ENCODE measurements at regions not wholly inside any gene's neighbourhood (a gene's known extent, or its start where the extent isn't known, plus 50 kb on each side); places are given as distances from the start of the nearest gene placed in this dataset.
"Not testable (repeated sequence)": the region's sequence is repeated elsewhere in the genome, so short reads cannot be mapped to it uniquely, and the experiment has no call there.

GRCh38 chr10:32217216-32217615 lies 129.7 kb downstream of the EPC1 start:
- no peak overlapping the region for H3K27ac Mint-ChIP-seq
- H3K9me3 Mint-ChIP-seq = peaks cover 16% of the 10 kb centered on the region
- no peaks in the 10 kb centered on the region for H3K4me1 Mint-ChIP-seq (ENCODE audit: low read depth)
- H3K4me3 Mint-ChIP-seq = no peak overlapping the region
- H3K36me3 Mint-ChIP-seq (ENCODE audit: low read depth) = no peaks in the 10 kb centered on the region
- no peaks in the 10 kb centered on the region for H3K27me3 Mint-ChIP-seq (ENCODE audit: low read depth)

GRCh38 chr10:32213838-32214237 lies 133.1 kb downstream of the EPC1 start:
- H3K4me1 Mint-ChIP-seq (ENCODE audit: low read depth); H3K4me3 Mint-ChIP-seq; H3K27me3 Mint-ChIP-seq (ENCODE audit: low read depth); H3K27ac Mint-ChIP-seq; H3K36me3 Mint-ChIP-seq (ENCODE audit: low read depth); H3K9me3 Mint-ChIP-seq: not testable (repeated sequence)

- no peak overlapping the region for H3K4me3 Mint-ChIP-seq
- H3K27me3 Mint-ChIP-seq (ENCODE audit: low read depth) = peaks cover 3% of the 10 kb centered on the region
- peaks cover 1% of the 10 kb centered on the region for H3K4me1 Mint-ChIP-seq (ENCODE audit: low read depth)
- no peaks in the 10 kb centered on the region for H3K9me3 Mint-ChIP-seq
- H3K36me3 Mint-ChIP-seq (ENCODE audit: low read depth) = no peaks in the 10 kb centered on the region
- no peak overlapping the region for H3K27ac Mint-ChIP-seq
Observed at GRCh38 chr10:32211046-32211363, 136.0 kb downstream of the EPC1 start.

- H3K36me3 Mint-ChIP-seq (ENCODE audit: low read depth) = no peaks in the 10 kb centered on the region
- peaks cover 1% of the 10 kb centered on the region for H3K4me1 Mint-ChIP-seq (ENCODE audit: low read depth)
- no peak overlapping the region for H3K27ac Mint-ChIP-seq
- no peak overlapping the region for H3K4me3 Mint-ChIP-seq
- no peaks in the 10 kb centered on the region for H3K9me3 Mint-ChIP-seq
- peaks cover 3% of the 10 kb centered on the region for H3K27me3 Mint-ChIP-seq (ENCODE audit: low read depth)
Observed at GRCh38 chr10:32210306-32211045, 136.5 kb downstream of the EPC1 start.

- not testable (repeated sequence) for H3K27ac Mint-ChIP-seq; H3K27me3 Mint-ChIP-seq (ENCODE audit: low read depth); H3K9me3 Mint-ChIP-seq; H3K4me3 Mint-ChIP-seq; H3K36me3 Mint-ChIP-seq (ENCODE audit: low read depth); H3K4me1 Mint-ChIP-seq (ENCODE audit: low read depth)
Observed at GRCh38 chr10:32208005-32208404, 139.0 kb downstream of the EPC1 start.

- peaks cover 3% of the 10 kb centered on the region for H3K27me3 Mint-ChIP-seq (ENCODE audit: low read depth)
- H3K27ac Mint-ChIP-seq = no peak overlapping the region
- H3K4me3 Mint-ChIP-seq = no peak overlapping the region
- H3K36me3 Mint-ChIP-seq (ENCODE audit: low read depth) = no peaks in the 10 kb centered on the region
- H3K4me1 Mint-ChIP-seq (ENCODE audit: low read depth) = peaks cover 1% of the 10 kb centered on the region
- H3K9me3 Mint-ChIP-seq = no peaks in the 10 kb centered on the region
Observed at GRCh38 chr10:32207544-32207943, 139.4 kb downstream of the EPC1 start.

- peaks cover 1% of the 10 kb centered on the region for H3K4me1 Mint-ChIP-seq (ENCODE audit: low read depth)
Observed at GRCh38 chr10:32205670-32206069, 141.3 kb downstream of the EPC1 start.

GRCh38 chr10:32204606-32205005 lies 142.4 kb downstream of the EPC1 start:
- H3K4me1 Mint-ChIP-seq (ENCODE audit: low read depth) = no peaks in the 10 kb centered on the region
- no peaks in the 10 kb centered on the region for H3K9me3 Mint-ChIP-seq
- no peak overlapping the region for H3K4me3 Mint-ChIP-seq
- no peaks in the 10 kb centered on the region for H3K27me3 Mint-ChIP-seq (ENCODE audit: low read depth)
- H3K27ac Mint-ChIP-seq = no peak overlapping the region
- H3K36me3 Mint-ChIP-seq (ENCODE audit: low read depth) = no peaks in the 10 kb centered on the region

More at GRCh38 chr10:32205670-32206069, 141.3 kb downstream of the EPC1 start:
- H3K27me3 Mint-ChIP-seq (ENCODE audit: low read depth) = peaks cover 3% of the 10 kb centered on the region
- H3K27ac Mint-ChIP-seq = no peak overlapping the region
- no peak overlapping the region for H3K4me3 Mint-ChIP-seq
- no peaks in the 10 kb centered on the region for H3K9me3 Mint-ChIP-seq
- no peaks in the 10 kb centered on the region for H3K36me3 Mint-ChIP-seq (ENCODE audit: low read depth)

GRCh38 chr10:32199714-32200394 lies 143.6 kb upstream of the KIF5B start:
- Mint-ChIP-seq H3K27me3 (ENCODE audit: low read depth) (peaks cover 8% of the 10 kb centered on the region), H3K27ac (no peak overlapping the region), H3K4me1 (ENCODE audit: low read depth) (peaks cover 4% of the 10 kb centered on the region), H3K4me3 (no peak overlapping the region), H3K9me3 (no peaks in the 10 kb centered on the region), H3K36me3 (ENCODE audit: low read depth) (no peaks in the 10 kb centered on the region)

GRCh38 chr10:32197423-32197822 lies 141.2 kb upstream of the KIF5B start:
- Mint-ChIP-seq H3K9me3 (no peaks in the 10 kb centered on the region), H3K27me3 (ENCODE audit: low read depth) (peaks cover 8% of the 10 kb centered on the region), H3K36me3 (ENCODE audit: low read depth) (no peaks in the 10 kb centered on the region), H3K4me1 (ENCODE audit: low read depth) (peaks cover 4% of the 10 kb centered on the region), H3K4me3 (no peak overlapping the region), H3K27ac (no peak overlapping the region)

- H3K9me3 Mint-ChIP-seq = no peaks in the 10 kb centered on the region
- peak overlapping the region; percentile 52 for H3K27ac Mint-ChIP-seq
- H3K4me1 Mint-ChIP-seq (ENCODE audit: low read depth) = peaks cover 7% of the 10 kb centered on the region
- H3K4me3 Mint-ChIP-seq = no peak overlapping the region
- H3K27me3 Mint-ChIP-seq (ENCODE audit: low read depth) = no peaks in the 10 kb centered on the region
- H3K36me3 Mint-ChIP-seq (ENCODE audit: low read depth) = no peaks in the 10 kb centered on the region
Observed at GRCh38 chr10:32190890-32191491, 134.8 kb upstream of the KIF5B start.

GRCh38 chr10:32189400-32190084 lies 133.3 kb upstream of the KIF5B start:
- H3K27ac Mint-ChIP-seq = no peak overlapping the region
- no peak overlapping the region for H3K4me3 Mint-ChIP-seq
- no peaks in the 10 kb centered on the region for H3K36me3 Mint-ChIP-seq (ENCODE audit: low read depth)
- no peaks in the 10 kb centered on the region for H3K9me3 Mint-ChIP-seq
- H3K4me1 Mint-ChIP-seq (ENCODE audit: low read depth) = peaks cover 7% of the 10 kb centered on the region
- no peaks in the 10 kb centered on the region for H3K27me3 Mint-ChIP-seq (ENCODE audit: low read depth)

- H3K9me3 Mint-ChIP-seq; H3K4me1 Mint-ChIP-seq (ENCODE audit: low read depth); H3K4me3 Mint-ChIP-seq: not testable (repeated sequence)
Observed at GRCh38 chr10:32188601-32189000, 132.4 kb upstream of the KIF5B start.

GRCh38 chr10:32187686-32188085 lies 131.5 kb upstream of the KIF5B start:
- Mint-ChIP-seq H3K9me3 (no peaks in the 10 kb centered on the region), H3K27ac (no peak overlapping the region), H3K36me3 (ENCODE audit: low read depth) (no peaks in the 10 kb centered on the region), H3K4me1 (ENCODE audit: low read depth) (peaks cover 7% of the 10 kb centered on the region), H3K27me3 (ENCODE audit: low read depth) (no peaks in the 10 kb centered on the region), H3K4me3 (no peak overlapping the region)

More at GRCh38 chr10:32188601-32189000, 132.4 kb upstream of the KIF5B start:
- H3K27me3 Mint-ChIP-seq (ENCODE audit: low read depth); H3K36me3 Mint-ChIP-seq (ENCODE audit: low read depth); H3K27ac Mint-ChIP-seq: not testable (repeated sequence)

- not testable (repeated sequence) for H3K36me3 Mint-ChIP-seq (ENCODE audit: low read depth); H3K27ac Mint-ChIP-seq; H3K27me3 Mint-ChIP-seq (ENCODE audit: low read depth); H3K4me3 Mint-ChIP-seq; H3K4me1 Mint-ChIP-seq (ENCODE audit: low read depth); H3K9me3 Mint-ChIP-seq
Observed at GRCh38 chr10:32183652-32184051, 127.4 kb upstream of the KIF5B start.

Measured in T-helper 1 cell treated with Interleukin-12 subunit alpha and Interleukin-12 subunit beta and Interleukin-4 antibody, amounts not matched to agents 30 μg/mL and 1 μg/mL, for 36 hours (primary cell).